ENCODE measurements at regions not wholly inside any gene's neighbourhood (a gene's known extent, or its start where the extent isn't known, plus 50 kb on each side); places are given as distances from the start of the nearest gene placed in this dataset.

DNA sequence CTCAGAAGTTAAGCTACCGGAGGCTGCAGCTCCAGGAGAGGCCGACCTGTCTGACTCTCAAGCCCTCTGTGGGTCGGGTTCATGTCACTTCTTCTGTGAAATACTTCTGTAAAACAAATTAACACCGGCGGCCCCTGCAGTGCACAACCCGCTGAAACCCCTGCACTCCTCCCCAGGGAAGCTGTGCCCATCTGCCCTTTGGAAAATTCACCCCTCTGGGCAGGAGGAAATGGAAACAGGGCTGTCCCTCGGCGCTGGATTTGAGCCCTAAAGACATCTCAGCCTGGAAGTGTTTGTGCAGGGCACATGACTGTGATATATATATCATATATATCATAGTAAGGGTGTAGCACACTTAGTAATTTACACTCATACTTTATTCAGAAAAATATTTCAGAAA, 415.3 kb downstream of the IRS2 start:
- no peak overlapping the region for H3K4me3 ChIP-seq (ENCODE audit: low read depth in 1 of 3, low read length in 3 of 3)
- no peak overlapping the region for H3K27ac ChIP-seq (ENCODE audit: low read depth in 1 of 3, low read length in 2 of 3)
- FAIRE-seq (no peak), DNase-seq (no peak)
- H3K36me3 ChIP-seq (ENCODE audit: control insufficient read depth in 3 of 3, insufficient read depth in 2 of 3, low read depth in 1 of 3, low read length in 3 of 3), result no peaks in the 10 kb centered on the region
- no peaks in the 10 kb centered on the region for H3K4me1 ChIP-seq (ENCODE audit: control insufficient read depth in 3 of 3, insufficient read depth in 2 of 3, low read depth in 1 of 3, low read length in 2 of 3)
- H3K27me3 ChIP-seq (ENCODE audit: control insufficient read depth in 3 of 3, insufficient read depth in 3 of 3, low read length in 3 of 3), result peaks cover 0 to 2% (median 0%) of the 10 kb centered on the region in 3 donors
- H3K9me3 ChIP-seq (ENCODE audit: control insufficient read depth in 2 of 2, insufficient read depth in 1 of 2, low read depth in 1 of 2, low read length in 1 of 2), result no peaks in the 10 kb centered on the region
- whole genome bisulfite sequencing, 3 donors, result 73 to 84% (median 73%) methylated on average over 8 of the region's 8 CpGs

DNA sequence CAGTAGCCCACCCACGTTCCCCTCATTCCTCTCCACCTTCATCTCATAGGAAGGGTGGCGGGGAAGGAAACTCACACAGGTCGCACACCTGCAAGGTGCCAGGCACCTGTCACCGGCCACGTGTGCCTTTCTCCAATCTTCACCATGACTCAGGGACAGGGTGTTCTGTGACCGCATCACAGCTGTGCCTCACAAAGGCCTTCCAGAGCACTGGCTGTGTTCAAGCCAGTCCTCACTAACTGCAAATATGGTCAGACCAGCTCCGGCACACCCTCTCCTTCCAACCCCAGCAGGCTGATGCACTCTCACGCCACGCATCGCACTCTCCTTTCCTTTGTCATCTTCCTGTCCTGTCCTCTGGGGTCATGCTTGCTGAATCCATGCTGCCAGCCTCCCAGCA, 415.9 kb downstream of the IRS2 start:
- Histone ChIP-seq H3K4me3 (ENCODE audit: low read depth in 1 of 3, low read length in 3 of 3) (no peak overlapping the region), H3K27ac (ENCODE audit: low read depth in 1 of 3, low read length in 2 of 3) (no peak overlapping the region), H3K4me1 (ENCODE audit: control insufficient read depth in 3 of 3, insufficient read depth in 2 of 3, low read depth in 1 of 3, low read length in 2 of 3) (no peaks in the 10 kb centered on the region), H3K27me3 (ENCODE audit: control insufficient read depth in 3 of 3, insufficient read depth in 3 of 3, low read length in 3 of 3) (peaks cover 0 to 2% (median 0%) of the 10 kb centered on the region in 3 donors), H3K9me3 (ENCODE audit: control insufficient read depth in 2 of 2, insufficient read depth in 1 of 2, low read depth in 1 of 2, low read length in 1 of 2) (peaks cover 0 to under 1% of the 10 kb centered on the region in 2 donors), H3K36me3 (ENCODE audit: control insufficient read depth in 3 of 3, insufficient read depth in 2 of 3, low read depth in 1 of 3, low read length in 3 of 3) (no peaks in the 10 kb centered on the region)
- 87 to 89% (median 87%) methylated on average over 10 of the region's 10 CpGs for WGBS, 3 donors
- DNase-seq (no peak), FAIRE-seq (no peak)

DNA sequence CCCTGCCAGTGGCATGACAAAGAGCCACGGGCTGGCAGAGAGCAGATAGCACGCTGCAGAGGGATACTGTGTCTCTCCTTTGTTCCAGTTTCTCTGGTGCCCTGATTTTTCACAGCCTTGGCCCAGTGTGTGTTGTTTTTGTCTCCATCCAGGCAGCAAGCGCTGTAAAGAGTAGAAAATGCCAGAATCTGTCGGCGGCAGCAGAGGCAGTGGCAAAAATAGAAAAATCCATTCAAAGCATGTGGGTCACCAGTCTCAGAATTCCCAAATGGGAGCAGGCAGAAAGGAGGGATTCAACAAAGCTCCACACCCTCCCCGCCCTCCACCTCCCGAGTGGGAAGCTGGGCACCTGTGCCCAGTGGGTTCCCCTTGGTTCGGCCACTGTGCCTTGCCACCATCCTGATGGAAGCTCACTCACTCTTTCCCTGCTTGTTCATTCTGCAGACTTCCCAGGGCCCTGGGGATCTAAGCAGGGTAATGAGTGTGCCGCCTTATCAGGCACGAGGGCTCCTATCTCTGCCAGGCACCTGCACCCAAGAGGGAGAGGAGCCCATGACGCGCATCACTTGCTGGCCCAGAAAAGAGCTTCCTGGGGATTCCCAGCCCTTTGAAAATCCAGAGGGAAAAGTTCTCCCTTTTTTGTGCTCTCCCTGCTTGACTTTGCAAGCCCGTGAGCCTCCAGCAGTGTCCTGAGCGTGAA, 416.9 kb downstream of the IRS2 start:
- no peak for FAIRE-seq

DNA sequence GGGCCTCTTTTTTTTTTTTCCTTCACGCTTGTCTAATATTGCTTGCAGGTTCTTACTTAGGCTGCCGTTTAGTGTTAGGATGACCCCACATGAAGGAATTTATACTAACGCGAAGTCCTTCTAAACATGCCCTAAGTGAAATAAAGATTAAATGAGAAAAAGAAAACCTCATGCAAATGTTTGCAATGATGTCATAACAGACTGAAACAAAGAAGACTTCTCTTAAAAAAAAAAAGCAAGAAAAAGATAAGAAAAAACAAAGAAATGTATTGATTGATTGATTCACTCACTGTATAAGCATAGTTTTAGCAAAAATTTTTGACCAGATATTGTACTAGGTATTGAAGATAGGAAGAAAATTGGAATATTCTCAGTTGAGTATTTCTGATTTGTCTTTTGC, 418.2 kb downstream of the IRS2 start:
- H3K27me3 ChIP-seq (ENCODE audit: control insufficient read depth in 3 of 3, insufficient read depth in 3 of 3, low read length in 3 of 3), result no peaks in the 10 kb centered on the region
- no peak overlapping the region for H3K27ac ChIP-seq (ENCODE audit: low read depth in 1 of 3, low read length in 2 of 3)
- FAIRE-seq (no peak), DNase-seq (no peak)
- H3K9me3 ChIP-seq (ENCODE audit: control insufficient read depth in 2 of 2, insufficient read depth in 1 of 2, low read depth in 1 of 2, low read length in 1 of 2), result peaks cover 0 to 3% of the 10 kb centered on the region in 2 donors
- H3K36me3 ChIP-seq (ENCODE audit: control insufficient read depth in 3 of 3, insufficient read depth in 2 of 3, low read depth in 1 of 3, low read length in 3 of 3), result no peaks in the 10 kb centered on the region
- no peaks in the 10 kb centered on the region for H3K4me1 ChIP-seq (ENCODE audit: control insufficient read depth in 3 of 3, insufficient read depth in 2 of 3, low read depth in 1 of 3, low read length in 2 of 3)
- H3K4me3 ChIP-seq (ENCODE audit: low read depth in 1 of 3, low read length in 3 of 3), result no peak overlapping the region
- 82 to 84% (median 83%) methylated on average over 4 of the region's 4 CpGs for WGBS, 3 donors

More for the DNA sequence above, 416.9 kb downstream of the IRS2 start:
- Histone ChIP-seq H3K4me1 (ENCODE audit: control insufficient read depth in 3 of 3, insufficient read depth in 2 of 3, low read depth in 1 of 3, low read length in 2 of 3) (no peaks in the 10 kb centered on the region), H3K27ac (ENCODE audit: low read depth in 1 of 3, low read length in 2 of 3) (no peak overlapping the region), H3K4me3 (ENCODE audit: low read depth in 1 of 3, low read length in 3 of 3) (no peak overlapping the region), H3K9me3 (ENCODE audit: control insufficient read depth in 2 of 2, insufficient read depth in 1 of 2, low read depth in 1 of 2, low read length in 1 of 2) (peaks cover 0 to 3% of the 10 kb centered on the region in 2 donors), H3K27me3 (ENCODE audit: control insufficient read depth in 3 of 3, insufficient read depth in 3 of 3, low read length in 3 of 3) (no peaks in the 10 kb centered on the region), H3K36me3 (ENCODE audit: control insufficient read depth in 3 of 3, insufficient read depth in 2 of 3, low read depth in 1 of 3, low read length in 3 of 3) (no peaks in the 10 kb centered on the region)
- no peak for DNase-seq
- WGBS, 3 donors, result 62 to 80% (median 64%) methylated on average over 14 of the region's 14 CpGs

DNA sequence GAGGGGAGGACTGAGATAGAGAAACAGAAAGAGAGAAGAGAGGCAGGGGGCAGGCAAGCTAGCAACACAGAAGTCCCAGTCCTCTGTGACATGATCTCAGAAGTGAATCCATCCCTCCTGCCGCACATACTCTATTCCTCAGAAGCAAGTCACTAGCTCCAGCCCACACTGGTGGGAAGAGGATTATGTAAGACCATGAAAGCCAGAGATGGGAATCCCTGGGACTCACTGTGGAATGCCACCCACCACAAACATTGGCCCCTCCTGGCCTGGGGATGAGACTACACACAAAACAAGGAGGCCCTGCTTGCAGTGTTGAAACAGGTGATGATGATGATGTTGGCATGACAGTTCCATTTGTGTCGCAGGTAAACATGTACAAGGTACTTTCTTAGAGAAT, 419.9 kb downstream of the IRS2 start:
- Histone ChIP-seq H3K4me1 (ENCODE audit: control insufficient read depth in 3 of 3, insufficient read depth in 2 of 3, low read depth in 1 of 3, low read length in 2 of 3) (no peaks in the 10 kb centered on the region), H3K4me3 (ENCODE audit: low read depth in 1 of 3, low read length in 3 of 3) (no peak overlapping the region), H3K27ac (ENCODE audit: low read depth in 1 of 3, low read length in 2 of 3) (no peak overlapping the region), H3K27me3 (ENCODE audit: control insufficient read depth in 3 of 3, insufficient read depth in 3 of 3, low read length in 3 of 3) (no peaks in the 10 kb centered on the region), H3K9me3 (ENCODE audit: control insufficient read depth in 2 of 2, insufficient read depth in 1 of 2, low read depth in 1 of 2, low read length in 1 of 2) (peaks cover 0 to 3% of the 10 kb centered on the region in 2 donors), H3K36me3 (ENCODE audit: control insufficient read depth in 3 of 3, insufficient read depth in 2 of 3, low read depth in 1 of 3, low read length in 3 of 3) (no peaks in the 10 kb centered on the region)
- no peak for DNase-seq
- no peak for FAIRE-seq
- WGBS, 3 donors, result 81 to 87% (median 85%) methylated on average over 2 of the region's 2 CpGs

DNA sequence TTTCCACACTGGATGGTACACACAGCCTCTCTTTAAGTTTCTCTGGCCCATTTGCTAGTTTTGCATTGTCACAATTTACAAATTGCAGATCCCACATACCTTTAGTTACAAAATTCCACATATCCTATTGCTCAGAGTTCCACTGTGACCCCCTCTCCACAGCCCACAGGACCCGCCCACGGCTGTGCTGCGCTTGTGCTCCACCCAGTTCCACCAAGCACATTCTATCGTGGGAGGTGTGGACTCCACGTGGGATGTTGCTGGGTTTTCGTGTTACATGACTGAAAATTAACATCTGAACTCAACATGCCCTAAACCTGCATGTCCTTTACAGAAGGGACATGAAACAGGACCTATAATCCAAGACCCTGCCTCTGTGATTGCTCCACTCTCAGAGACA, 423.0 kb downstream of the IRS2 start:
- Histone ChIP-seq H3K4me1 (ENCODE audit: control insufficient read depth in 3 of 3, insufficient read depth in 2 of 3, low read depth in 1 of 3, low read length in 2 of 3) (no peaks in the 10 kb centered on the region), H3K9me3 (ENCODE audit: control insufficient read depth in 2 of 2, insufficient read depth in 1 of 2, low read depth in 1 of 2, low read length in 1 of 2) (peaks cover 0 to 3% of the 10 kb centered on the region in 2 donors), H3K27me3 (ENCODE audit: control insufficient read depth in 3 of 3, insufficient read depth in 3 of 3, low read length in 3 of 3) (no peaks in the 10 kb centered on the region), H3K4me3 (ENCODE audit: low read depth in 1 of 3, low read length in 3 of 3) (no peak overlapping the region), H3K27ac (ENCODE audit: low read depth in 1 of 3, low read length in 2 of 3) (no peak overlapping the region), H3K36me3 (ENCODE audit: control insufficient read depth in 3 of 3, insufficient read depth in 2 of 3, low read depth in 1 of 3, low read length in 3 of 3) (no peaks in the 10 kb centered on the region)
- FAIRE-seq (no peak), DNase-seq (no peak)
- 77 to 90% (median 90%) methylated on average over 6 of the region's 6 CpGs for WGBS, 3 donors

DNA sequence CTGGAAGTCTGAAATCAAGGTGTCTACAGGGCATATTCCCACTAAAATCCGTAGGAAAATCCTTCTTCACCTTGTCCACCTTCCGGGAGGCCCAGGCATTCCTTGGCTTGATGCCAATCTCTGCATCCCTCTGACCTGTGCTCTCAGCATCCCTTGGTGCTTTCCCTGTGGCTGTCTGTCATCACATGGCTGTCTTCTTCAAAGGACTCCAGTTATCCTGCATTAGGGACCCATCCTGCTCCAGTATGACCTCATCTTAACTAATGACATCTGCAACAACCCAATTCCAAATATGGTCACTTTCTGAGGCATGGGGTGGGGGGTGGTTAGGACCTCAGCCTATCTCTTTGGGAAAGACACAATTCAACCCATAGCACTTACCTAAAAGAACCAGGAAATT, 423.8 kb downstream of the IRS2 start:
- H3K9me3 ChIP-seq (ENCODE audit: control insufficient read depth in 2 of 2, insufficient read depth in 1 of 2, low read depth in 1 of 2, low read length in 1 of 2), result peaks cover 0 to 3% of the 10 kb centered on the region in 2 donors
- no peak overlapping the region for H3K27ac ChIP-seq (ENCODE audit: low read depth in 1 of 3, low read length in 2 of 3)
- H3K4me3 ChIP-seq (ENCODE audit: low read depth in 1 of 3, low read length in 3 of 3), result no peak overlapping the region
- DNase-seq (no peak), FAIRE-seq (no peak)
- H3K27me3 ChIP-seq (ENCODE audit: control insufficient read depth in 3 of 3, insufficient read depth in 3 of 3, low read length in 3 of 3), result no peaks in the 10 kb centered on the region
- WGBS, 3 donors, result 46 to 61% (median 56%) methylated on average over 2 of the region's 2 CpGs
- H3K36me3 ChIP-seq (ENCODE audit: control insufficient read depth in 3 of 3, insufficient read depth in 2 of 3, low read depth in 1 of 3, low read length in 3 of 3), result no peaks in the 10 kb centered on the region
- H3K4me1 ChIP-seq (ENCODE audit: control insufficient read depth in 3 of 3, insufficient read depth in 2 of 3, low read depth in 1 of 3, low read length in 2 of 3), result no peaks in the 10 kb centered on the region

DNA sequence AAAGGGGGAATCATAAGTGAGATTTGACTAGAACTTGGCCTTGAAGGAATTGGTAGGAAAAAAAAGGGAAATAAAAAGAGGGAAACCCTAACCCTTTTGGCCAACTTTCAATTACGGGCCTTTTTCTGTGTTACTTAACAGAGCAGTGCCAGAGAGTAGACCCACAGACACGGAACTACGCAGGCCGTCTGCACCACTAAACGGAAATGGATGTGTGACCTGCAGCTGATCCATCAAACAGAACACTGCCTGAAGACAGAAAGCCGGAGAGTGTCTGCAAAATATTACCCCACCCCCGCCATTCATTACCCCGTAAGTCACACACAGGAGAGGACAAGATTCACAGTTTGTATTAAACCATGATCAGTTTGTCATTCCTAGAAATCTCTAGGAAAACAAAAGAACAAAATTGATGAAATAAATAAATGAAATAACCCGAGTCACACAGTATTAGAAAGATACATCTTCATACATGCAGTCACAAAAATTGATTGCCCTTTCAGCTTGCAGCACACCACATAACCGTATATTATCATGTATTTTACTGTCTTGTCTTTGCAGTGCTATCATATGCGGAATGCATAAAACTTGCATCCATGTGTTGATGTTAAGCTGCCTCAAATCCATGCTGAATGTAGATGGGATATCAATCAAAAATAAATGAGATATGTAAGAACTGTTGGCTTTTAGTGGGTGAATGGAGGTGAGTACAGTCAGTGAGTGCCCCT, 424.7 kb downstream of the IRS2 start:
- DNase-seq (no peak), FAIRE-seq (no peak)
- WGBS, 3 donors, result 72 to 79% (median 74%) methylated on average over 11 of the region's 11 CpGs
- no peak overlapping the region for H3K27ac ChIP-seq (ENCODE audit: low read depth in 1 of 3, low read length in 2 of 3)
- no peaks in the 10 kb centered on the region for H3K36me3 ChIP-seq (ENCODE audit: control insufficient read depth in 3 of 3, insufficient read depth in 2 of 3, low read depth in 1 of 3, low read length in 3 of 3)
- no peaks in the 10 kb centered on the region for H3K4me1 ChIP-seq (ENCODE audit: control insufficient read depth in 3 of 3, insufficient read depth in 2 of 3, low read depth in 1 of 3, low read length in 2 of 3)
- H3K27me3 ChIP-seq (ENCODE audit: control insufficient read depth in 3 of 3, insufficient read depth in 3 of 3, low read length in 3 of 3), result no peaks in the 10 kb centered on the region
- H3K9me3 ChIP-seq (ENCODE audit: control insufficient read depth in 2 of 2, insufficient read depth in 1 of 2, low read depth in 1 of 2, low read length in 1 of 2), result peaks cover 0 to 3% of the 10 kb centered on the region in 2 donors
- no peak overlapping the region for H3K4me3 ChIP-seq (ENCODE audit: low read depth in 1 of 3, low read length in 3 of 3)

Measured in small intestine (tissue), 7 donors.